HG02870 (cell line): ENCODE measurements at regions not wholly inside any gene's neighbourhood (a gene's known extent, or its start where the extent isn't known, plus 50 kb on each side); places are given as distances from the start of the nearest gene placed in this dataset.

Experiments used
- ATAC-seq: cut with Tn5 transposase; IDR thresholded peaks from one replicate; pipeline ENCODE4 v1.9.1; 2021; ENCODE audit warnings: mild to moderate bottlenecking, moderate library complexity; ENCODE audit not compliant: unreplicated experiment

DNA sequence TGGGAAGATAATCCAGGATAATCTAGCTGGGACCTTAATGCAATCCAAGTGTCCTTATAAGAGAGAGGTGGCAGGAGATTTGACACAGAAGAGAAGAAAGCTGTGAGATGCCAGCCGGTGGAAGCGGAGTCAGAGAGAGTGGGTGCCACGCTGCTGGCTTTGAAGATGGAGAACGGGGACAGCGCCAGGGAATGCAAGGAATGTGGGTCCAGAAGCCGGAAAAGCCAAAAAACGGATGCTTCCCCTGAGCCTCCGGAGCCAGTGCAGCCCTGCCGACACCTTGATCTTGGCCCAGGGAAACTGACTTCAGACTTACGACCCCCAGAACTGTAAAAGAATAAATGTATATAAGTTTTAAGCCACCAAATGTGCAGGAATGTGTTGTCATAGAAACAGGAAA is 152.6 kb downstream of the ZNF281 start:
- no peak for ATAC-seq

DNA sequence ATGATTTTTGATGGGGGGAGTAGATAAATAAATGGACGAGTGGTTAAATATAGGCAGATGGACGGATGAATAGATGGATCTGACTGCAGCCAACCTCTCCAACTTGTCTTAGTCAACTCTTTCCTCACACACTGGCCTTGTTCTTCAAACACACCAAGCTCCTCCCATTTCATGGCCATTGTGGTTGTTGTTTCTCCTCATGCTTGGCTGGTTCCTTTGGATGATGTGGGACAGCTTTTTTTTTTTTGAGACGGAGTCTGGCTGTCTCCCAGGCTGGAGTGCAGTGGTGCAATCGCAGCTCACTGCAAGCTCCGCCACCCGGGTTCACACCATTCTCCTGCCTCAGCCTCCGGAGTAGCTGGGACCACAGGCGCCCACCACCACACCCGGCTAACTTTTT is 155.2 kb downstream of the ZNF281 start:
- peak; percentile 18 for ATAC-seq

DNA sequence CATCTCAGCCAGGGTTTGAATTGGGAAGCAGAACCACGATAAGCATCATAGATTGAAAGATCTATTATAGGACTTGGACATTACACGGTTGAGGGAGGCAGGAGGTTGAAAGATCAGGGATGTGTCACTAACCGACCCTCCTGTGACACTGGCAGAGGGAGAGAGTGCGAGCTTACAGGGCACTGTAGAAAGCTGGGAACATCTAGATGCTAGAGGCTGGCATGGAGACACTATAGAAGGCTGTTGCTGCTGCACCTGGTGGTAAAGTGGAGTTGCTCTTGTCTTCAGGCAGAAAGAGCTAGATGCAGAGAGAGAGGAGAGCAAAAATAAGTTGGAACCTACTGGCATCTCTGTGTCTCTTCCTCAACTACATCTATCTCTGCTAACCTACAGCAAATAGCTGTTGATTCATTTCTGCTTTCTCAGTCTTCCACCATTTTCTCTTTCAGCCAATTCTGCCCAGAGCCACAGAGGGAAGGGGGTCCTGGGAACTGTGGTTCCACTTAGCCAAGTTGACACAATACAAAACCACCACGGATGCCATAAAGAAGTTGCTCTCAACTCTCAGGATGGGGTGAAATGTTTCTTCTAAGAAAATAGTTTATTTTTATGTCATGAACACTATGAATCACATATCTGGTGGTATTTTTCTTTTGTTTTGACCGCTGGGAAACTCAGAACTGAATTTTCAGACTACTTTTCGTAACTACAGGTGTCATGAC is 155.9 kb downstream of the ZNF281 start:
- peak; percentile 70 for ATAC-seq

DNA sequence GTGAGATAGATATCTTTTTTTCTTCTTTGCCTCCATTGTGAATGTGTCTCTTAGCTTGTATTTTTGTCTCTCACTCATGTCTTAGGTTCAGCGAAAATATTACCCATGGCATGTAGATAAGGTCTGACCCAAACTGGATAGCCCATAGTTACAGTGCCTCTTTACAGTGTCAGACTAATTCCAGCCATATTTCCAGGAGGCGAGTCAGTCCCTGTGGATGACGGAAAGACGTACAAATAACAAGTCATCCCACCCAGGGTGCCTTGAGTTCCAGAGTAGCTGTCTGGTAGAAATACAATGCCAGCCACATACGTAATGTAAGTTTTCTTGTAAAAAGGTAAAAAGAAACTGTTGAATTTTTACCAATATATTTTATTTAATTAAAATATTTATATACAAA is 157.3 kb downstream of the ZNF281 start:
- ATAC-seq = no peak

DNA sequence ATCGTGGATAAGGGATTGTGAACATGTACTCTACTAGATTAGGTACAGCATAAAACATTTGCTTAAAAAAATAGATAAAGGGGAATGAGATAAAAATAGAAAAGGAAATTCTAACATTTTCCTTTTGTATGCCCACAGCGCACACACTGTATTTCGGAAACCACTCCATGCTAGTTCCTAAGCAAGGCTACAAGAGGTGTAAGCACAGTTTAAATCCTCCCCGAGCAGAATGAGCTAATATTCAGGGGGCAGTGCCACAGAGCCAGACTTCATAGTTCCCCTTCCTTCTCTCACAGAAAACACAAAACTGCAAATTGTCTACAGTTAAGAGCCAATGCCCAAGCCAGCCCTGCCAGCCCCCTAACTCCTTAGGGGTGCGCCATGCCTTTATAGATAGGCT is 159.4 kb downstream of the ZNF281 start:
- ATAC-seq = no peak

DNA sequence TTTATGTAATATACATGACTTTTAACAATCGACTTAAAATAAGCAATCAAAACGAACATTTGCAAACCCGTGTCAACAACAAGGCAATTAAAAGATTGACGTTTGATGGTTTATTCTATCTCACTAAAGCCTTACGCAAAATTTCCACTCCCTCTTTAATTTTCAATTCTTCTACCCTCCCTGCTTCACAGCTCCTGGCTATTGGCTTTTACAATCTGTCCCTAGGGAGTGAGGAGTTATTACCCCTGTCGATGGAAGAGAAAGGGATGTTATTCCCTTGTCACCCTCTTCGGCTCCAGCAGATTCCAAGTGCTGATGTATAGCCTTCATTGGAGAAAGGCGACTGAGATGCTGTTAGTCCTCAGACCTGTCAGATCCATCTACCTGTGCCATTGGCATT is 161.3 kb downstream of the ZNF281 start:
- ATAC-seq = no peak

DNA sequence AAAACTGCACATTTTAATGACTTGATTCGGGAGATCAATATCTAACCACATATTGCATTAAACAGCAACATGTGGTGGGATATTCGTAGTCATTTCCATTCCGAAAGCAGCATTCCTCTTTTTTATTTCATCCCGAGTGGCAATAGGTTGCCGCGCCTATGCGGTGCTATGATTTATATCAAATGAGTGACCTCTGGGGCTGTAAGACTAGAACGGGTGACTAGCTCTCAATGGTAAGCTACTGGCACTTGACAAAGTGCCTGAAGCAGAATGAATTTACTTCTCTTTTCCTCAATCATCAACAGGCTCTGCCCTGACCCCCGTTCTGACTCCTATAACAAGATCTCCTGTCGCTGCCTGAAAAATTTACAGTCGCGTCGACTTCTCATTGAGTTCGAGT is 162.3 kb downstream of the ZNF281 start:
- no peak for ATAC-seq

DNA sequence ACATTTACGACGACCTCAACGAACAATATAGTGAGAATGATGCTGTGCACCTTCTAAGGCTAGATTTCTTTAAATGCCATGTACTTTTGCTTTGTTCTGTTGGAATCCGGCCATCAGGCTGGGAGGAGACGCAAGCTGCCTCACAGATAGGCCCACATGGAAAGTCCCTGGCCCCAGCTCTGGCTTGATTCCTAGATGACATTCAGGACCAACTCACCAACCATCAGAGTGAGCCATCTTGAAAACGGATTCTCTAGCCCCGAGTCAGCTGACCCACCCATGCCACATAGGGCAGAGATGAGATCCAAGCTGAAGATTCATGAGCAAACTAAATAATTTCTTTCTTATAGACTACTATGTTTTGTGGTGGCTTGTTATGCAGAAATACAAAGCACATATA is 164.4 kb downstream of the ZNF281 start:
- ATAC-seq = no peak

DNA sequence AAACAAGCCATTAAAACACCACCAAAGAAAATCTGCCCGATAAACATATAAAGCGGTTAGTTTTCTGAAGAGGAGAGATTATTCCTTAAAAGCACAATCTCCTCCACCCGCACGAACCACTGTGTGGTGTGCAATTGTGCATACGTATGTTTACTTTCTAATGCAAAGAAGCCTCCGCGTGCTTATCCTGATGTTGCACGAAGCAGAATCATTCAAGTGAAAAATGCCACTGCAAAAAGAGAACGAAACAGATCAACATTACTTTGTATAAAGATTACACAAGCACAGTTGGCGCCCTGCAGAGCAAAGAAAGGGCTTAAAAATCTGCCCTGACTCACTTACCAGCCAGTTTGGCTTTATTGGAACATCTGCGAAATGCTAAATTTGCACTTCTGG is 166.8 kb downstream of the ZNF281 start:
- no peak for ATAC-seq

DNA sequence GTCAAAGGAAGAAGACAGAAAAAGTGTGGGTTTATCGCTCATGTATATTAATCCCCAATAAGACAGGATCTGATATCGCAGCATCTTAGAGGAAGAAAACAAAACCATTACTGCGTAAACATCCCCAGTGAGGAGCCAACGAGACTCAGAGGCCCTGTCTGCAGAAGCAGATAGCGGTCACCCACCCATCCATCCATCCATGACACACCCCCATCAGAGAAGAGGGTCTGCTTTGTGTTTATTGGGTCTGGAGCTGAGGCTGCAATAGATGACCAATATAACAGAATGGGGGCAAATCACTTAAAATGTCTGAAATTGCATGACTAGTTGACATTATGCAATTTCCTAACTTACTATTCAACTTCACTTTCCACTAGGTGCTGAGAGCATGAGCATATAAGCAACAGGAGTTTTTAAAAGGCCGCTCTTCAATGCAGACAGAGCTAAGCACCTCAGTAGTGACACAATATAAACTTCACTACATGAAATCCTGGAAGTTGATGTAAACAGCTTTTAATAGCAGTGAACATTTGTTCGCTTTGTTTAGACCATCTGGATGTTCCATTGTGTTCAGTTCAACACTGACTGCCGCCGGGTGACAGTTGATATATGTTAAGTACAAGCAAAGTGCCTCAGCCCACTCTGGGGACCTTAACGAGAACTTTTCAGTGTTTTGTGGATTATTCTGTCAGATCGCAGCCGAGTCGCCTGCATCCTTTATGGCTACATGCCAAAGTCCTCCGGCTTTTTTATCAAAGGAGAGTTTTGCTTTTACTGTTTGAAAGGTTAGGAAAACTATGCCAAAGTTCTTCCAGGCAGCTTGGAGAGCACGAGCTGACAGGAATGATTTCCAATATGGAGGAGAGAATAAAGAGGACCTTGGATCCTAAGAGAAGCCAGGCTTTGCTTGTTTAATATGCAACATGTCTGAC is 167.5 kb downstream of the ZNF281 start:
- no peak for ATAC-seq

DNA sequence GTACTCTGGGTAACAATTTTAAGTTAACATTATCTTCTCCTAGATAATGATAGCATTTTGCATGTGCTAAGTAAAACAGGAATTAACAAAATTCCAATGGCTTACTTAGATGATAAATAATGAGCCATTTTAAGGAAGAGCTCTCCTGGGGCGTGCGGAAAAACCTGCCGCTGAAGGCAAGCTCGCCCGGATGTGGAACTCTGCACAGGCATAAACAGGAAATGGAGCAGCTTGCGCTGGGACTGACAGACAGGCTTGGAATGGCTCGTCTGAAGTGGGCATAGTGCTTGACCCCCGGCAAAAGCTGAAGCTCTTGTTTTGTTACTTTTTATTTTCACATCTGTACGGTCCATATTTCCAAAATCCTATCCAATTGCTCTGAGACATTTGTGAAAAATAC is 169.2 kb downstream of the ZNF281 start:
- no peak for ATAC-seq

DNA sequence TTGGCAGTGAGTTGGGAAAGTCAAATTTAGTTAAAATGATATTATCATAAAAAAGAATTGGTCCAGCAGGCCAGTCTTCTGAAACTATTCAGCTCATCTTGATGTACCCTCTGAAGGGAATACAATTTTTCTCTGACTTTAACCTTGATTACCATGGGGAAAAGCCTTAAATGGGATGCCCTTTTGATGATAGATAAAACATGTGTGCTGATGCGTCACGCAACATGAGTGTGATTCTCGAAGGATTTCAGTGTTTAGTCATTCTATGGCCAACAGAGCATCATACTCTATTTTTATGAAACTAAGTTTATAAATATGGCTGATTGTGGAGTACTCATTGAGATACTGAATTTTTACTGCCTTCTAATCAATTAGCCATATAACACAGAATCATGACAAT is 171.5 kb downstream of the ZNF281 start:
- ATAC-seq = no peak

DNA sequence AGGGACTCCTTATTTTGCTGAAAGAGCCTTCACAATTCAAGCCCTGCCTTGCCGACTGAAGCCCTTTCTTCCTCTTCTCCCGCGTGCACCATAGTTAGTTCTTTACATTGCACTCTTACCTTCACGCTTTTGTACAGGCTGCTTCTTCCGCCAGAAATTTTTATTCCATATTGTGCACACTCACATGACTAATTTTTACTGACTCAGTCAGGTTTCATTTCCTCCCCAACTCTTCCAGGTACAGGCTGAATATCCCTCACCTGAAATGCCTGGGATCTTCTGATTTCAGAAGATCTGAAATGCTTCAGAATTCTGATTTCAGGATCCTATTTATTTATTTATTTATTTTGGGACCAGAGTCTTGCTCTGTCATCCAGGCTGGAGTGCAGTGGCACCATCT is 172.8 kb downstream of the ZNF281 start:
- no peak for ATAC-seq

DNA sequence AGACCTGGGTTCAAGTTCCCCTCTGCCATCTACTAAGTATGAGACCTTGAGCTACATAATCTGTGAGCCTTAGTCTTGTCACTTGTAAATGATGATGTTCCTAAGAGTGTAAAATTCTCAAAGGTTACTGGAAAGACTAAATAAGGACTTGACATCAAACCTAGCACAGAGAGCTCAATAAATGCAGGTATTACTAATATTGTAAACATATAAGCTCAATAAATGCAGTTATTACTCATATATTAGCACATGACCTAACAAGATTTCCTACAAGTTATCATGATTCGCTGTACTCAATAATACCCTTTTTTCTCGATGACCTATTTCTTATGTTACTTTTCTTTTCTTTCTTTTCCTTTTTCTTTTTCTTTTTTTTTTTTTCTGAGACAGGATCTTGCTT is 174.9 kb downstream of the ZNF281 start:
- no peak for ATAC-seq

DNA sequence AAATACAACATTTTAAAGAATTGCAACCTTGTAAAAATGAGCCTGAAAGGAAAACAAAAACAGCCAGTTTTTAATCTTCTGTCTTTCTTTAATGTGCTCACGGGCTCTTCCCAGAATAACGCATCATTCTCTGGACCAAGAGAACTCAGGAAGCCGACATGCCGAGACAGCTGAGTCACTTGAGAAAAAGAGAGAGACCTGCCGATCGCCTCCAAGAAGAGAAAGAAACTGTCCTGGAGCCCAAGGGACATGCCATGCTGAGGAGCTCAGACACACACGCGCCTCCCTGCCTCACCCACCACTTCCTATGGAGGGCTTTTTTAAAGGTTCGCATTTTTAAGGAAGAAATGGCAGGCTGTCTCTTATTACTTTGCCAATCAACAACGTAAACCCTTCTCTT is 176.4 kb downstream of the ZNF281 start:
- ATAC-seq = no peak

DNA sequence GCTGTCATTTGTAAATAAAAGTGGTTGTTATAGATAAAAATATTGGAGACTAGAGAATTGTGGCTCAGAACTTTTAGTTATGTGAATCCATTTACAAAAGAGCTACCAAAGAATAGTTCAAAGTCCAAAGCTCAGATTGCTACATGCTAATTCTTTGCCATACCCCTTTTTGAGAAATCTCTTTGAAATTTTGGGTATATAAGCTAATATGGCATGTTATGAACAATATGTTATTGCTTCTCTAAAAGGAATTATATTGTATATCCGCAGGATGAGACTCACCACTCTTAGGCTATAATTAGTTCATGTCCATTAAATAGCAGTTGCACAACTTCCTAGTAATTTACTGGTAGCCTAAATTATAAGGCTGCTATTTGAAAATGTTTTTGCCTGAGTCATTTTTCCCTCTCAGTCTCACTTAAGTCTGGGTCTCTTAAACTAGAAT is 178.0 kb downstream of the ZNF281 start:
- ATAC-seq = no peak

DNA sequence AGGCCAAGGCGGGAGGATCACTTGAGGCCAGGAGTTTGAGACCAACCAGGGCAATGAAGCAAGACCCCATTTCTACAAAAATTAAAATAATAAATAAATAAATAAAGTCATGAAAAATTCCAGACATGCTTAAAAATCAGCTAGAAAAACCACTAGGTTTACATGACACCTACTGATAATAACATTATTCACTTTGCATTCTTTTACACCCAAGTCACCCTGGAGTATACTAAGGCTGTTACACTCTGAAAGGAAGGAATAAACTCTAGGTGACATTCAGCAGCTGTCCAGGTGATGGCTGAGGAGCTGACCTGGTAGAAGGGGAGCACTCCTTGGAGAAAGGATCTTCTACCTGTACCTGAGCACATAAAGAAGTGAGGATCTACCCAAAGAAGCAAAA is 179.2 kb downstream of the ZNF281 start:
- ATAC-seq = no peak

DNA sequence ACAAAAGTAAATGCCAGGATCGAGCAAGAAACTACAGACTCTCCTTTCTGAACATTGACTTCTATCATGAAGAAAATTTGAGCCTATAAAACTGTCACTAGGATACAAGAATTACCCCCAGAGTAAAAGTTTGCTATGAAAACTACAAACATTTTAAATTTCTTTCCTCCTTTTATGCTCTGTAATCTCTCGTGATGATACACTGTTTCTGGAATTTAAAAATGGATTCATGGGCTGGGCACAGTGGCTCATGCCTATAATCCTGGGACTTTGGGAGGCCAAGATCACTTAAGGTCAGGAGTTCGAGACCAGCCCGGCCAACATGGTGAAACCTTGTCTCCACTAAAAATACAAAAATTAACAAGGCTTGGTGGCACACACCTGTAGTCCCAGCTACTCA is 181.3 kb downstream of the ZNF281 start:
- no peak for ATAC-seq

DNA sequence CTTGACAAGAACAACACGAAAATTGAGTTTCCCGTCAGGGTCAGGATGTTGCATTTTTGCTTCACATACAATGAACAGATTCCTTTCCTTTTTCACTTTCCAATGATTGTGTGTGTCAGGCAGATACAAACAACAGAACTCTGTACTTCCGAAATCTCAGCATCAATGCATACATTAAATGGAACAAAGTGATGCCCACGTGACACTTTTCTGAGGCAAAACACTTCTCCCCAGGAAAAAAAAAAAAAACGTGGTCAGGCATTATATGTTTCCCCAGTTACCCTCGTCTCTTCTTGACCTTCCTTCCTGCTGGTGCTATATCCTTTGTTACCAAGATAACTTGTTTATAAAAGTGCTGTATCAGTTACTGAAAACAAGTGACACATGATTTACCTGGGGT is 181.8 kb downstream of the ZNF281 start:
- no peak for ATAC-seq
